B cell (primary cell): ENCODE measurements at regions not wholly inside any gene's neighbourhood (a gene's known extent, or its start where the extent isn't known, plus 50 kb on each side); places are given as distances from the start of the nearest gene placed in this dataset.
"Not testable (repeated sequence)": the region's sequence is repeated elsewhere in the genome, so short reads cannot be mapped to it uniquely, and the experiment has no call there.

Experiments used
- ATAC-seq: fragments of 200-7000 bp; cut with Tn5 transposase; one replicate; pipeline ENCODE4 v1.10.0; 2021; ENCODE audit warnings: low read depth, mild to moderate bottlenecking, moderate number of reproducible peaks, moderate library complexity
- CTCF ChIA-PET: fragments of 350-600 bp; sonication (Branson Sonifier 250); formaldehyde crosslinking; loops from one replicate; lab custom pipeline; 2021; ENCODE audit warnings: antibody characterized with exemption, inconsistent platforms; lab: Charles Lee
- POLR2A ChIA-PET: fragments of 350-600 bp; sonication (Branson Sonifier 250); formaldehyde crosslinking; loops from one replicate; lab custom pipeline; 2021; ENCODE audit warnings: antibody characterized with exemption; lab: Charles Lee
- DNase-seq: peaks from one replicate; pipeline ENCODE4 v3.0.0; 2013
- H2AFZ ChIP-seq: 2 replicates; pipeline ENCODE4 v1.6.1; 2012; ENCODE audit warnings: mild to moderate bottlenecking, low read depth, low read length; ENCODE audit not compliant: insufficient read depth, poor library complexity, severe bottlenecking
- H3K27ac ChIP-seq, 2 donors: 1 replicate in 1 of 2; 2 replicates in 1 of 2; pipeline ENCODE4 v1.5.1; 2012 to 2013; ENCODE audit warnings: low read length in 2 of 2, mild to moderate bottlenecking in 2 of 2, moderate library complexity in 1 of 2
- H3K27me3 ChIP-seq, 4 experiments: fragments of 200-600 bp in 1 of 4; sonication (generic) in 1 of 4; replicated peaks in 1 of 4; 1 replicate in 2 of 4; 2 replicates in 2 of 4; pipeline versions ENCODE4 v1.6.1 to v1.7.0; 2013 to 2016; ENCODE audit warnings: low read length in 3 of 4, mild to moderate bottlenecking in 2 of 4, mixed read lengths in 1 of 4, moderate library complexity in 1 of 4; ENCODE audit not compliant: insufficient read depth in 4 of 4, control insufficient read depth in 3 of 4; ENCODE audit errors: control extremely low read depth in 1 of 4
- H3K36me3 ChIP-seq, 2 experiments: replicated peaks in 1 of 2; 1 replicate in 1 of 2; 2 replicates in 1 of 2; pipeline versions ENCODE4 v1.6.1 to v1.7.1; 2013; ENCODE audit warnings: low read length in 1 of 2; ENCODE audit not compliant: insufficient read depth in 2 of 2, control insufficient read depth in 1 of 2; ENCODE audit errors: control extremely low read depth in 1 of 2, extremely low read depth in 1 of 2
- H3K4me1 ChIP-seq, 2 donors: fragments of 200-600 bp in 1 of 2; sonication (generic) in 1 of 2; 1 replicate in 1 of 2; 2 replicates in 1 of 2; pipeline versions ENCODE4 v1.5.1 to v1.6.1; 2013 to 2017; ENCODE audit warnings: low read length in 2 of 2; ENCODE audit not compliant: control insufficient read depth in 2 of 2, insufficient read depth in 2 of 2
- H3K4me2 ChIP-seq: replicated peaks from 2 replicates; pipeline ENCODE3; 2012; ENCODE audit warnings: mild to moderate bottlenecking, low read depth, low read length; ENCODE audit not compliant: poor library complexity, severe bottlenecking
- H3K4me3 ChIP-seq, 5 experiments: fragments of 200-600 bp in 1 of 5; sonication (generic) in 1 of 5; 1 replicate in 3 of 5; 2 replicates in 2 of 5; pipeline versions ENCODE4 v1.5.1 to v1.7.0; 2011 to 2016; ENCODE audit warnings: low read length in 4 of 5, mild to moderate bottlenecking in 4 of 5, low read depth in 2 of 5, control low read depth in 1 of 5, moderate library complexity in 1 of 5; ENCODE audit not compliant: insufficient read depth in 1 of 5; ENCODE audit errors: control extremely low read depth in 1 of 5, extremely low read depth in 1 of 5
- H3K79me2 ChIP-seq: fragments of 200-600 bp; sonication (generic); one replicate; pipeline ENCODE4 v1.6.0; 2016; ENCODE audit warnings: low read length; ENCODE audit not compliant: control insufficient read depth, insufficient read depth
- H3K9ac ChIP-seq: fragments of 200-600 bp; sonication (generic); 2 replicates; pipeline ENCODE4 v1.6.1; 2017; ENCODE audit warnings: mild to moderate bottlenecking, low read length, moderate library complexity
- H3K9me3 ChIP-seq, 3 donors: one replicate each; pipeline versions ENCODE4 v1.6.1 to v1.7.1; 2013; ENCODE audit warnings: low read length in 2 of 3; ENCODE audit not compliant: control insufficient read depth in 2 of 3, insufficient read depth in 1 of 3; ENCODE audit errors: control extremely low read depth in 1 of 3
- H4K20me1 ChIP-seq: 2 replicates; pipeline ENCODE4 v1.6.0; 2012; ENCODE audit warnings: mild to moderate bottlenecking, low read length; ENCODE audit not compliant: insufficient read depth, control insufficient read depth, poor library complexity, severe bottlenecking
- H3K27ac Mint-ChIP-seq: one replicate; pipeline ENCODE4 v1.8.0; 2021; ENCODE audit warnings: mixed read lengths
- H3K27me3 Mint-ChIP-seq: one replicate; pipeline ENCODE4 v1.8.0; 2021; ENCODE audit warnings: mixed read lengths
- H3K4me1 Mint-ChIP-seq: one replicate; pipeline ENCODE4 v1.8.0; 2021; ENCODE audit warnings: mixed read lengths
- H3K4me3 Mint-ChIP-seq: one replicate; pipeline ENCODE4 v1.8.0; 2021; ENCODE audit warnings: mixed read lengths
- H3K9me3 Mint-ChIP-seq: one replicate; pipeline ENCODE4 v1.8.0; 2022; ENCODE audit warnings: mixed read lengths; ENCODE audit not compliant: insufficient read depth
- WGBS: methylation state at CpG from one replicate; pipeline ENCODE4 v1.1.5; 2013; ENCODE audit warnings: missing lambda C conversion rate; ENCODE audit not compliant: insufficient coverage; 5-methylcytosine and 5-hydroxymethylcytosine counted together
- intact Hi-C: fragments of 100-400 bp; cut with micrococcal nuclease; formaldehyde crosslinking; loops from one replicate; pipeline ENCODE4 v1.10.0; 2022

GRCh38 chr11:3519841-3520240, 122.0 kb downstream of the ART5 start:
- H3K4me1 Mint-ChIP-seq, H3K27ac Mint-ChIP-seq: not testable (repeated sequence)

GRCh38 chr11:3516934-3517567, 124.7 kb downstream of the ART5 start:
- H3K27me3 Mint-ChIP-seq, H3K4me1 ChIP-seq, H3K9me3 Mint-ChIP-seq, POLR2A ChIA-PET, H3K36me3 ChIP-seq, ATAC-seq, H2AFZ ChIP-seq, H4K20me1 ChIP-seq, H3K9ac ChIP-seq, CTCF ChIA-PET, H3K4me2 ChIP-seq, H3K27ac ChIP-seq, H3K9me3 ChIP-seq, H3K4me3 ChIP-seq, intact Hi-C loops, H3K27ac Mint-ChIP-seq, H3K79me2 ChIP-seq, H3K4me1 Mint-ChIP-seq, H3K4me3 Mint-ChIP-seq, DNase-seq, H3K27me3 ChIP-seq: not testable (repeated sequence)
- no CpG with 5 or more reads among the region's 4 CpGs for WGBS

More at GRCh38 chr11:3519841-3520240, 122.0 kb downstream of the ART5 start:
- H3K27ac ChIP-seq, H3K9me3 Mint-ChIP-seq, POLR2A ChIA-PET, H4K20me1 ChIP-seq, H3K27me3 ChIP-seq, intact Hi-C loops, H2AFZ ChIP-seq, DNase-seq, H3K4me3 ChIP-seq, H3K36me3 ChIP-seq, ATAC-seq, H3K4me1 ChIP-seq, H3K4me2 ChIP-seq, CTCF ChIA-PET, H3K4me3 Mint-ChIP-seq, H3K79me2 ChIP-seq, H3K9me3 ChIP-seq, H3K9ac ChIP-seq: not testable (repeated sequence)
- 73% methylated on average over 3 of the region's 5 CpGs for WGBS
- H3K27me3 Mint-ChIP-seq = peaks cover 13% of the 10 kb centered on the region

- H3K9me3 Mint-ChIP-seq, DNase-seq, H3K27ac Mint-ChIP-seq, H3K4me3 Mint-ChIP-seq, H3K79me2 ChIP-seq, H2AFZ ChIP-seq, intact Hi-C loops, H3K9me3 ChIP-seq, ATAC-seq, H3K27me3 ChIP-seq, H3K4me1 Mint-ChIP-seq, H4K20me1 ChIP-seq, CTCF ChIA-PET, H3K4me1 ChIP-seq, POLR2A ChIA-PET, H3K36me3 ChIP-seq, H3K9ac ChIP-seq, H3K27ac ChIP-seq, H3K4me3 ChIP-seq, H3K4me2 ChIP-seq: not testable (repeated sequence)
- peaks cover 11% of the 10 kb centered on the region for H3K27me3 Mint-ChIP-seq
- WGBS = no CpG with 5 or more reads among the region's 6 CpGs
Measured at GRCh38 chr11:3516345-3516933, 125.4 kb downstream of the ART5 start.

- H3K27ac ChIP-seq, H3K9me3 Mint-ChIP-seq, H3K9ac ChIP-seq, CTCF ChIA-PET, H3K4me1 ChIP-seq, DNase-seq, H3K4me2 ChIP-seq, H3K27me3 ChIP-seq, H2AFZ ChIP-seq, H3K79me2 ChIP-seq, H4K20me1 ChIP-seq, H3K4me1 Mint-ChIP-seq, H3K4me3 Mint-ChIP-seq, H3K4me3 ChIP-seq, ATAC-seq, H3K36me3 ChIP-seq, H3K27ac Mint-ChIP-seq, POLR2A ChIA-PET, H3K9me3 ChIP-seq, intact Hi-C loops: not testable (repeated sequence)
- peaks cover 12% of the 10 kb centered on the region for H3K27me3 Mint-ChIP-seq
- 94% methylated on average over 11 of the region's 15 CpGs for WGBS
Measured at GRCh38 chr11:3514635-3515424, 127.0 kb downstream of the ART5 start.
